ENCODE measurements at regions not wholly inside any gene's neighbourhood (a gene's known extent, or its start where the extent isn't known, plus 50 kb on each side); places are given as distances from the start of the nearest gene placed in this dataset.

GRCh38 chr2:198490748-198491147, 686.4 kb downstream of the PLCL1 start:
- Mint-ChIP-seq H3K4me1 (no peaks in the 10 kb centered on the region), H3K36me3 (ENCODE audit: low read depth) (no peaks in the 10 kb centered on the region), H3K4me3 (no peak overlapping the region), H3K27me3 (ENCODE audit: insufficient read depth) (no peaks in the 10 kb centered on the region), H3K27ac (no peak overlapping the region), H3K9me3 (no peaks in the 10 kb centered on the region)
- Histone ChIP-seq H3K4me1 (ENCODE audit: control insufficient read depth, insufficient read depth, low read length) (no peaks in the 10 kb centered on the region), H3K9me3 (ENCODE audit: control insufficient read depth, low read length) (no peaks in the 10 kb centered on the region), H3K27ac (ENCODE audit: low read depth, low read length) (no peak overlapping the region), H3K36me3 (ENCODE audit: control insufficient read depth, insufficient read depth, low read length) (no peaks in the 10 kb centered on the region), H3K27me3 (ENCODE audit: control insufficient read depth, insufficient read depth, low read length, poor library complexity, severe bottlenecking) (no peaks in the 10 kb centered on the region), H3K9ac (ENCODE audit: extremely low read depth, low read length, poor library complexity, severe bottlenecking) (no peak overlapping the region), H3K4me3 (ENCODE audit: low read length) (no peak overlapping the region)
- WGBS, 2 experiments (ENCODE audit: insufficient coverage in 1 of 2, insufficient read length in 1 of 2), result 80 to 88% methylated on average over 1 to 2 of the region's 2 CpGs
- TF ChIP-seq CTCF (conservative IDR thresholded peaks at IDR 0.05), result no peak
- no peak for DNase-seq

GRCh38 chr2:198488964-198489363, 684.6 kb downstream of the PLCL1 start:
- Mint-ChIP-seq H3K27me3 (ENCODE audit: insufficient read depth) (no peaks in the 10 kb centered on the region), H3K4me3 (no peak overlapping the region), H3K27ac (no peak overlapping the region), H3K36me3 (ENCODE audit: low read depth) (no peaks in the 10 kb centered on the region), H3K4me1 (peaks cover 1% of the 10 kb centered on the region), H3K9me3 (no peaks in the 10 kb centered on the region)
- H3K4me1 ChIP-seq (ENCODE audit: control insufficient read depth, insufficient read depth, low read length), result no peaks in the 10 kb centered on the region
- TF ChIP-seq CTCF (conservative IDR thresholded peaks at IDR 0.05), result no peak
- H3K9ac ChIP-seq (ENCODE audit: extremely low read depth, low read length, poor library complexity, severe bottlenecking), result no peak overlapping the region
- H3K4me3 ChIP-seq (ENCODE audit: low read length), result no peak overlapping the region
- no peak for DNase-seq
- H3K27me3 ChIP-seq (ENCODE audit: control insufficient read depth, insufficient read depth, low read length, poor library complexity, severe bottlenecking), result no peaks in the 10 kb centered on the region
- no peaks in the 10 kb centered on the region for H3K9me3 ChIP-seq (ENCODE audit: control insufficient read depth, low read length)
- no peaks in the 10 kb centered on the region for H3K36me3 ChIP-seq (ENCODE audit: control insufficient read depth, insufficient read depth, low read length)
- H3K27ac ChIP-seq (ENCODE audit: low read depth, low read length), result no peak overlapping the region

GRCh38 chr2:198483051-198483450, 678.7 kb downstream of the PLCL1 start:
- Histone ChIP-seq H3K4me1 (ENCODE audit: control insufficient read depth, insufficient read depth, low read length) (no peaks in the 10 kb centered on the region), H3K27ac (ENCODE audit: low read depth, low read length) (no peak overlapping the region), H3K36me3 (ENCODE audit: control insufficient read depth, insufficient read depth, low read length) (no peaks in the 10 kb centered on the region), H3K27me3 (ENCODE audit: control insufficient read depth, insufficient read depth, low read length, poor library complexity, severe bottlenecking) (no peaks in the 10 kb centered on the region), H3K9ac (ENCODE audit: extremely low read depth, low read length, poor library complexity, severe bottlenecking) (no peak overlapping the region), H3K9me3 (ENCODE audit: control insufficient read depth, low read length) (no peaks in the 10 kb centered on the region), H3K4me3 (ENCODE audit: low read length) (no peak overlapping the region)
- H3K9me3 Mint-ChIP-seq, result no peaks in the 10 kb centered on the region
- no peak for TF ChIP-seq CTCF (conservative IDR thresholded peaks at IDR 0.05)
- DNase-seq, result no peak
- peaks cover 1% of the 10 kb centered on the region for H3K4me1 Mint-ChIP-seq
- no peak overlapping the region for H3K27ac Mint-ChIP-seq
- no peaks in the 10 kb centered on the region for H3K27me3 Mint-ChIP-seq (ENCODE audit: insufficient read depth)
- H3K4me3 Mint-ChIP-seq, result no peak overlapping the region
- H3K36me3 Mint-ChIP-seq (ENCODE audit: low read depth), result no peaks in the 10 kb centered on the region
- 85 to 100% methylated on average over 1 to 2 of the region's 2 CpGs for WGBS, 2 experiments (ENCODE audit: insufficient coverage in 1 of 2, insufficient read length in 1 of 2)

Measured in endodermal cell (in vitro differentiated cells).